ENCODE measurements at regions not wholly inside any gene's neighbourhood (a gene's known extent, or its start where the extent isn't known, plus 50 kb on each side); places are given as distances from the start of the nearest gene placed in this dataset.

- Histone ChIP-seq H3K4me1 (ENCODE audit: control insufficient read depth in 1 of 2, insufficient read depth in 2 of 2, low read length in 2 of 2) (peaks cover 4 to 6% of the 10 kb centered on the region in 2 experiments), H3K14ac (ENCODE audit: low read length) (no peak overlapping the region), H3K4me2 (ENCODE audit: low read length) (no peak overlapping the region), H3K4ac (ENCODE audit: low read depth, low read length) (no peak overlapping the region), H2BK120ac (ENCODE audit: insufficient read depth, low read length, poor library complexity) (no peak overlapping the region), H2BK12ac (ENCODE audit: low read length) (peak overlapping the region; percentile 59), H3K18ac (ENCODE audit: low read length) (no peak overlapping the region), H3K23ac (ENCODE audit: low read length) (no peak overlapping the region), H4K12ac (ENCODE audit: low read depth, low read length) (no peak overlapping the region), H3K27ac (ENCODE audit: low read depth, low read length) (no peak overlapping the region), H2BK5ac (ENCODE audit: low read depth, low read length, poor library complexity) (no peak overlapping the region), H2AK5ac (ENCODE audit: low read length) (peak overlapping the region; percentile 11), H3K4me3 (ENCODE audit: low read depth, low read length) (no peak overlapping the region), H2AFZ (ENCODE audit: insufficient read depth, low read length, poor library complexity) (no peak overlapping the region), H3K79me1 (ENCODE audit: low read length) (no peaks in the 10 kb centered on the region), H3K9me3 (ENCODE audit: insufficient read depth, low read depth, low read length) (peaks cover under 1% of the 10 kb centered on the region), H4K91ac (ENCODE audit: low read depth, low read length) (peak overlapping the region; percentile 19), H3K27me3 (ENCODE audit: insufficient read depth, low read length) (no peaks in the 10 kb centered on the region), H3K79me2 (ENCODE audit: control insufficient read depth, insufficient read depth, low read length, poor library complexity) (no peaks in the 10 kb centered on the region), H4K8ac (ENCODE audit: low read depth, low read length) (no peak overlapping the region), H3K36me3 (ENCODE audit: control insufficient read depth in 1 of 2, insufficient read depth in 2 of 2, low read length in 2 of 2) (no peaks in the 10 kb centered on the region), H3K9ac (ENCODE audit: low read length) (no peak overlapping the region)
- DNase-seq: peak in 1 of 2 donors; percentile 17
- no CpG with 5 or more reads among the region's 7 CpGs for WGBS (ENCODE audit: extremely low coverage, insufficient coverage, insufficient read length)
Measured at GRCh38 chr1:55589671-55590297, 374.6 kb upstream of the USP24 start.

DNA sequence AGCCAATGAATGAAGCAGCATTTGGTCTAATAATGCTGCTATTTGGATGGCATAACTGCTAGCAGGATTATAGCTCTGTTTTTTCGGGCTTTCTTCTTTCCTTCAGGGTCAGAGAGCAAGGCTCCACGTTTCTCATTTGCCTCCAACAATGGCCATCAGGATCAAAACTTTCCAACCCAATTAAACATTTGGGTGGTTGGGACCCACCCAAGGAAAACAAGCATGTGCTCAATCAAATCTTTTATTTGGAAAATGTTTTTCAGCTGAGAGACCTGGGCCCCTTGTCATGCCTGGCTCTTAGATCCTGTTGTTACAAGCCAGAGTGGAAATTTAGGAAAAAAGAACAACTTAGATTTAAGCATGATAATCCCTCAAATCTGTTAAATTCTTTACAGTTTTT is 373.1 kb upstream of the USP24 start:
- H3K36me3 ChIP-seq (ENCODE audit: control insufficient read depth in 1 of 2, insufficient read depth in 2 of 2, low read length in 2 of 2): no peaks in the 10 kb centered on the region
- H4K8ac ChIP-seq (ENCODE audit: low read depth, low read length): no peak overlapping the region
- no peak overlapping the region for H3K9ac ChIP-seq (ENCODE audit: low read length)
- H3K4me2 ChIP-seq (ENCODE audit: low read length): no peak overlapping the region
- H4K12ac ChIP-seq (ENCODE audit: low read depth, low read length): no peak overlapping the region
- no peak overlapping the region for H3K4me3 ChIP-seq (ENCODE audit: low read depth, low read length)
- no CpG with 5 or more reads among the region's 2 CpGs for WGBS (ENCODE audit: extremely low coverage, insufficient coverage, insufficient read length)
- no peak overlapping the region for H2AK5ac ChIP-seq (ENCODE audit: low read length)
- peaks cover 8 to 9% of the 10 kb centered on the region in 2 experiments for H3K4me1 ChIP-seq (ENCODE audit: control insufficient read depth in 1 of 2, insufficient read depth in 2 of 2, low read length in 2 of 2)
- no peak overlapping the region for H3K4ac ChIP-seq (ENCODE audit: low read depth, low read length)
- DNase-seq: no peak
- no peak overlapping the region for H3K23ac ChIP-seq (ENCODE audit: low read length)
- no peak overlapping the region for H3K27ac ChIP-seq (ENCODE audit: low read depth, low read length)
- no peak overlapping the region for H4K91ac ChIP-seq (ENCODE audit: low read depth, low read length)
- no peak overlapping the region for H2BK5ac ChIP-seq (ENCODE audit: low read depth, low read length, poor library complexity)
- H3K79me2 ChIP-seq (ENCODE audit: control insufficient read depth, insufficient read depth, low read length, poor library complexity): no peaks in the 10 kb centered on the region
- H3K18ac ChIP-seq (ENCODE audit: low read length): no peak overlapping the region
- H3K14ac ChIP-seq (ENCODE audit: low read length): no peak overlapping the region
- no peak overlapping the region for H2AFZ ChIP-seq (ENCODE audit: insufficient read depth, low read length, poor library complexity)
- H3K79me1 ChIP-seq (ENCODE audit: low read length): peaks cover 6% of the 10 kb centered on the region
- no peak overlapping the region for H2BK120ac ChIP-seq (ENCODE audit: insufficient read depth, low read length, poor library complexity)
- H3K9me3 ChIP-seq (ENCODE audit: insufficient read depth, low read depth, low read length): no peaks in the 10 kb centered on the region
- no peaks in the 10 kb centered on the region for H3K27me3 ChIP-seq (ENCODE audit: insufficient read depth, low read length)
- no peak overlapping the region for H2BK12ac ChIP-seq (ENCODE audit: low read length)

DNA sequence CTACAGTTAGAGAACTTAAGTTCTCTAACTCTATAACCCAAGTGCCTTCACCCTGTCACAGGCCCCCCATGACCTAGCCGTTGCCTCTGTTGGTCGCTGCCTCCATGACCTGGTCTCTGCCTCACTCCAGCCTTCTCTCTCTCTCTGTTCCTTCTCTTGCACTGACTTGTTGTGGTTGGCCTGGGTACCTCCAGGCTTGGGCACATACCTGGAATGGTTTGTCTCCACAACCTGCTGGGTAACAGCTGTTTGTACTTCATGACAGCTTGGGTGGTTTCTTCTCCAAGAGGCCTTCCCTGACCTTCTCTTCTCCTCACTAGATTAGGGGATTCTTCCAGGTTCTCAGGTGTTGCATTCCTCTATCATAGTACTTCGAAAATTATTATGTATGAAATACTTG is 371.6 kb upstream of the USP24 start:
- H2AK5ac ChIP-seq (ENCODE audit: low read length): no peak overlapping the region
- peak overlapping the region; percentile 17 for H4K91ac ChIP-seq (ENCODE audit: low read depth, low read length)
- H3K79me1 ChIP-seq (ENCODE audit: low read length): peaks cover 6% of the 10 kb centered on the region
- H3K27ac ChIP-seq (ENCODE audit: low read depth, low read length): no peak overlapping the region
- no peak overlapping the region for H2BK5ac ChIP-seq (ENCODE audit: low read depth, low read length, poor library complexity)
- no peak overlapping the region for H3K23ac ChIP-seq (ENCODE audit: low read length)
- no peak overlapping the region for H3K4me3 ChIP-seq (ENCODE audit: low read depth, low read length)
- H3K27me3 ChIP-seq (ENCODE audit: insufficient read depth, low read length): no peaks in the 10 kb centered on the region
- no peak overlapping the region for H3K9ac ChIP-seq (ENCODE audit: low read length)
- H3K4ac ChIP-seq (ENCODE audit: low read depth, low read length): no peak overlapping the region
- no CpG with 5 or more reads among the region's 3 CpGs for WGBS (ENCODE audit: extremely low coverage, insufficient coverage, insufficient read length)
- H2BK12ac ChIP-seq (ENCODE audit: low read length): peak overlapping the region; percentile 78
- no peak overlapping the region for H4K8ac ChIP-seq (ENCODE audit: low read depth, low read length)
- no peak overlapping the region for H2AFZ ChIP-seq (ENCODE audit: insufficient read depth, low read length, poor library complexity)
- no peak overlapping the region for H3K4me2 ChIP-seq (ENCODE audit: low read length)
- H3K4me1 ChIP-seq (ENCODE audit: control insufficient read depth in 1 of 2, insufficient read depth in 2 of 2, low read length in 2 of 2): peaks cover 8 to 9% of the 10 kb centered on the region in 2 experiments
- no peak overlapping the region for H4K12ac ChIP-seq (ENCODE audit: low read depth, low read length)
- no peak overlapping the region for H2BK120ac ChIP-seq (ENCODE audit: insufficient read depth, low read length, poor library complexity)
- no peaks in the 10 kb centered on the region for H3K79me2 ChIP-seq (ENCODE audit: control insufficient read depth, insufficient read depth, low read length, poor library complexity)
- no peaks in the 10 kb centered on the region for H3K9me3 ChIP-seq (ENCODE audit: insufficient read depth, low read depth, low read length)
- no peak overlapping the region for H3K14ac ChIP-seq (ENCODE audit: low read length)
- no peak overlapping the region for H3K18ac ChIP-seq (ENCODE audit: low read length)
- no peaks in the 10 kb centered on the region for H3K36me3 ChIP-seq (ENCODE audit: control insufficient read depth in 1 of 2, insufficient read depth in 2 of 2, low read length in 2 of 2)
- DNase-seq: peak in 1 of 2 donors; percentile 44

- no peak overlapping the region for H2AK5ac ChIP-seq (ENCODE audit: low read length)
- no peaks in the 10 kb centered on the region for H3K27me3 ChIP-seq (ENCODE audit: insufficient read depth, low read length)
Measured at GRCh38 chr1:55585402-55585792, 370.2 kb upstream of the USP24 start.

More at GRCh38 chr1:55585402-55585792, 370.2 kb upstream of the USP24 start:
- Histone ChIP-seq H2AFZ (ENCODE audit: insufficient read depth, low read length, poor library complexity) (no peak overlapping the region), H2BK12ac (ENCODE audit: low read length) (peak overlapping the region; percentile 72), H3K79me1 (ENCODE audit: low read length) (peaks cover 9% of the 10 kb centered on the region), H3K9me3 (ENCODE audit: insufficient read depth, low read depth, low read length) (no peaks in the 10 kb centered on the region), H3K18ac (ENCODE audit: low read length) (no peak overlapping the region), H3K4me3 (ENCODE audit: low read depth, low read length) (no peak overlapping the region), H3K36me3 (ENCODE audit: control insufficient read depth in 1 of 2, insufficient read depth in 2 of 2, low read length in 2 of 2) (no peaks in the 10 kb centered on the region), H2BK120ac (ENCODE audit: insufficient read depth, low read length, poor library complexity) (no peak overlapping the region), H3K4ac (ENCODE audit: low read depth, low read length) (no peak overlapping the region), H3K23ac (ENCODE audit: low read length) (no peak overlapping the region), H4K91ac (ENCODE audit: low read depth, low read length) (no peak overlapping the region), H4K8ac (ENCODE audit: low read depth, low read length) (no peak overlapping the region), H3K4me1 (ENCODE audit: control insufficient read depth in 1 of 2, insufficient read depth in 2 of 2, low read length in 2 of 2) (peaks cover 8 to 11% of the 10 kb centered on the region in 2 experiments), H2BK5ac (ENCODE audit: low read depth, low read length, poor library complexity) (no peak overlapping the region), H3K14ac (ENCODE audit: low read length) (no peak overlapping the region), H3K9ac (ENCODE audit: low read length) (no peak overlapping the region), H3K27ac (ENCODE audit: low read depth, low read length) (no peak overlapping the region), H3K79me2 (ENCODE audit: control insufficient read depth, insufficient read depth, low read length, poor library complexity) (no peaks in the 10 kb centered on the region), H4K12ac (ENCODE audit: low read depth, low read length) (no peak overlapping the region), H3K4me2 (ENCODE audit: low read length) (no peak overlapping the region)
- no peak for DNase-seq
- no CpG with 5 or more reads among the region's 3 CpGs for WGBS (ENCODE audit: extremely low coverage, insufficient coverage, insufficient read length)

All from trophoblast cell (in vitro differentiated cells and primary cell).